ENCODE measurements at regions not wholly inside any gene's neighbourhood (a gene's known extent, or its start where the extent isn't known, plus 50 kb on each side); places are given as distances from the start of the nearest gene placed in this dataset.
"Not testable (repeated sequence)": the region's sequence is repeated elsewhere in the genome, so short reads cannot be mapped to it uniquely, and the experiment has no call there.

GRCh38 chr6:85227345-85227744 lies 222.5 kb upstream of the NT5E start:
- not testable (repeated sequence) for DNase-seq (ENCODE audit: low spot score in 2 of 2); H3K4me3 Mint-ChIP-seq; H3K4me1 Mint-ChIP-seq; H3K36me3 Mint-ChIP-seq (ENCODE audit: insufficient read depth); ATAC-seq (replicated peaks; ENCODE audit: extremely low read depth, poor library complexity, severe bottlenecking); H3K27ac Mint-ChIP-seq (ENCODE audit: low read depth); H3K27me3 Mint-ChIP-seq
- H3K9me3 Mint-ChIP-seq: peaks cover 34% of the 10 kb centered on the region

DNA sequence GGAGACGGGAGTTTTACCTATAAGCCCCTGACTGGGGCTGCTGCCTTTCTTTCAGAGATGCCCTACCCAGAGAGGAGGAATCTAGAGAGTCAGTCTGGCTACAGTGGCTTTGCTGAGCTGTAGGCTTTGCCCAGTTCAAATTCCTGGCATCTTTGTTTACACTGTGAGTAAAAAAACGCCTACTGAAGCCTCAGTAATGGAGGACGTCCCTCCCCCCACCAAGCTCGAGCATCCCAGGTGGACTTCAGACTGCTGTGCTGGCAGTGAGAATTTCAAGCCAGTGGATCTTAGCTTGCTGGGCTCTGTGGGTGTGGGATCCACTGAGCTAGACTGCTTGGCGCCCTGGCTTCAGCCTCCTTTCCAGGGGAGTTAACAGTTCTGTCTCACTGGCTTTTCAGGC lies 237.1 kb upstream of the NT5E start:
- not testable (repeated sequence) for H3K4me3 Mint-ChIP-seq; ATAC-seq (replicated peaks; ENCODE audit: extremely low read depth, poor library complexity, severe bottlenecking); DNase-seq (ENCODE audit: low spot score in 2 of 2); H3K4me1 Mint-ChIP-seq; H3K27me3 Mint-ChIP-seq; H3K36me3 Mint-ChIP-seq (ENCODE audit: insufficient read depth); H3K27ac Mint-ChIP-seq (ENCODE audit: low read depth)
- peaks cover 38% of the 10 kb centered on the region for H3K9me3 Mint-ChIP-seq

GRCh38 chr6:85195243-85195642 lies 254.6 kb upstream of the NT5E start:
- DNase-seq (ENCODE audit: low spot score in 2 of 2): no peak
- H3K27ac Mint-ChIP-seq (ENCODE audit: low read depth): no peak overlapping the region
- no peaks in the 10 kb centered on the region for H3K36me3 Mint-ChIP-seq (ENCODE audit: insufficient read depth)
- no peak for ATAC-seq (replicated peaks; ENCODE audit: extremely low read depth, poor library complexity, severe bottlenecking)
- no peak overlapping the region for H3K4me3 Mint-ChIP-seq
- peaks cover 5% of the 10 kb centered on the region for H3K9me3 Mint-ChIP-seq
- no peaks in the 10 kb centered on the region for H3K27me3 Mint-ChIP-seq
- no peaks in the 10 kb centered on the region for H3K4me1 Mint-ChIP-seq

DNA sequence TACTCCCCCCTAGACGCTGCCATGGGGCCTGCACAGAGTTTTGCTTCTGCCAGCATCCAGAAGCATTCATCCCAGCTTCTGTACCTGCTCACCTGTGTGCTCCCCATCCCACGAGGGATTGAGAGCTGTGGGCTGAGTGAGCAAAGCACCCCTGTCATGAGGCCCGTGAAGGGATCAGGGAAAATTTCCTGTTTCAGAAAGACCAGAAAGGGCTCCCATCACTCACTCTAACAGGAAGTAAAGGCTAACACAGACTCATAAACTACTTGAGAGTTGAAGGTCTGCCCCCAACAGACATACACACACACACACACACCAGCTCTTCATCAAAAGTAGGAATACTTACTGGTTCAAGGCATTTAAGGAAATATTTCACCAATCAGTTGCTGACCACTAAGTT lies 256.5 kb upstream of the NT5E start:
- DNase-seq (ENCODE audit: low spot score in 2 of 2) (no peak), ATAC-seq (replicated peaks; ENCODE audit: extremely low read depth, poor library complexity, severe bottlenecking) (no peak)
- H3K36me3 Mint-ChIP-seq (ENCODE audit: insufficient read depth): no peaks in the 10 kb centered on the region
- no peaks in the 10 kb centered on the region for H3K4me1 Mint-ChIP-seq
- H3K9me3 Mint-ChIP-seq: peaks cover 13% of the 10 kb centered on the region
- H3K27ac Mint-ChIP-seq (ENCODE audit: low read depth): no peak overlapping the region
- H3K4me3 Mint-ChIP-seq: no peak overlapping the region
- H3K27me3 Mint-ChIP-seq: no peaks in the 10 kb centered on the region

GRCh38 chr6:85192596-85192995 lies 257.3 kb upstream of the NT5E start:
- ATAC-seq (replicated peaks; ENCODE audit: extremely low read depth, poor library complexity, severe bottlenecking): no peak
- no peak overlapping the region for H3K4me3 Mint-ChIP-seq
- H3K9me3 Mint-ChIP-seq: peaks cover 10% of the 10 kb centered on the region
- H3K27me3 Mint-ChIP-seq: no peaks in the 10 kb centered on the region
- H3K4me1 Mint-ChIP-seq: no peaks in the 10 kb centered on the region
- H3K27ac Mint-ChIP-seq (ENCODE audit: low read depth): no peak overlapping the region
- H3K36me3 Mint-ChIP-seq (ENCODE audit: insufficient read depth): no peaks in the 10 kb centered on the region
- no peak for DNase-seq (ENCODE audit: low spot score in 2 of 2)

GRCh38 chr6:85192186-85192585 lies 257.7 kb upstream of the NT5E start:
- DNase-seq (ENCODE audit: low spot score in 2 of 2): no peak
- Mint-ChIP-seq H3K9me3 (peaks cover 8% of the 10 kb centered on the region), H3K4me3 (no peak overlapping the region), H3K27me3 (no peaks in the 10 kb centered on the region), H3K27ac (ENCODE audit: low read depth) (no peak overlapping the region), H3K36me3 (ENCODE audit: insufficient read depth) (no peaks in the 10 kb centered on the region), H3K4me1 (no peaks in the 10 kb centered on the region)
- ATAC-seq (replicated peaks; ENCODE audit: extremely low read depth, poor library complexity, severe bottlenecking): no peak

DNA sequence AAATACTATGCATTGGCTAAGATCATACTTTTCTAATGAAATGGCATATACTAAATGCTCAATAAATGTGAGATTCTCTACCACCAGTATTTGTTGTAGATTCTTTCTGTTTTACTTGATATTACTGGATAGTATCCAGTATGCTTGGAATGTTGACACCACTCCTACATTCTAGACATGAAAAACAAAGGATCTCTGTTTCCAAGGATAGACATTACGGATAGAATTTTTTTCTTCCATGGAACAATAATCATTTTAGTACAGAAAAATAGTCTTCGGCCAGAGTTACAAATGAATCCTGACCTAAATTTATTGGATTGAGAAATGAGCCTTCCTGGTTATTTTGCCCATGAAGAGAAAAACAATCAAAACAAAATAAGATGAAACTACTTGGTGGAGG lies 258.2 kb upstream of the NT5E start:
- Mint-ChIP-seq H3K9me3 (peaks cover 10% of the 10 kb centered on the region), H3K27me3 (no peaks in the 10 kb centered on the region), H3K4me3 (no peak overlapping the region), H3K36me3 (ENCODE audit: insufficient read depth) (no peaks in the 10 kb centered on the region), H3K27ac (ENCODE audit: low read depth) (no peak overlapping the region), H3K4me1 (no peaks in the 10 kb centered on the region)
- DNase-seq (ENCODE audit: low spot score in 2 of 2) (no peak), ATAC-seq (replicated peaks; ENCODE audit: extremely low read depth, poor library complexity, severe bottlenecking) (no peak)

GRCh38 chr6:85186546-85187175 lies 263.2 kb upstream of the NT5E start:
- ATAC-seq (replicated peaks; ENCODE audit: extremely low read depth, poor library complexity, severe bottlenecking) (no peak), DNase-seq (ENCODE audit: low spot score in 2 of 2) (no peak)
- H3K36me3 Mint-ChIP-seq (ENCODE audit: insufficient read depth): no peaks in the 10 kb centered on the region
- no peaks in the 10 kb centered on the region for H3K4me1 Mint-ChIP-seq
- no peak overlapping the region for H3K27ac Mint-ChIP-seq (ENCODE audit: low read depth)
- no peaks in the 10 kb centered on the region for H3K27me3 Mint-ChIP-seq
- no peak overlapping the region for H3K4me3 Mint-ChIP-seq
- H3K9me3 Mint-ChIP-seq: peaks cover 14% of the 10 kb centered on the region

- DNase-seq (ENCODE audit: low spot score in 2 of 2): no peak
- Mint-ChIP-seq H3K27me3 (peaks cover 6% of the 10 kb centered on the region), H3K9me3 (peaks cover 20% of the 10 kb centered on the region), H3K4me1 (no peaks in the 10 kb centered on the region), H3K36me3 (ENCODE audit: insufficient read depth) (no peaks in the 10 kb centered on the region), H3K27ac (ENCODE audit: low read depth) (no peak overlapping the region), H3K4me3 (no peak overlapping the region)
- no peak for ATAC-seq (replicated peaks; ENCODE audit: extremely low read depth, poor library complexity, severe bottlenecking)
Measured at GRCh38 chr6:85185977-85186376, 263.9 kb upstream of the NT5E start.

- Mint-ChIP-seq H3K9me3 (peaks cover 22% of the 10 kb centered on the region), H3K4me3 (no peak overlapping the region), H3K27me3 (peaks cover 16% of the 10 kb centered on the region), H3K36me3 (ENCODE audit: insufficient read depth) (no peaks in the 10 kb centered on the region), H3K4me1 (no peaks in the 10 kb centered on the region), H3K27ac (ENCODE audit: low read depth) (no peak overlapping the region)
- DNase-seq (ENCODE audit: low spot score in 2 of 2): no peak
- ATAC-seq (replicated peaks; ENCODE audit: extremely low read depth, poor library complexity, severe bottlenecking): no peak
Measured at GRCh38 chr6:85183841-85184240, 266.0 kb upstream of the NT5E start.

DNA sequence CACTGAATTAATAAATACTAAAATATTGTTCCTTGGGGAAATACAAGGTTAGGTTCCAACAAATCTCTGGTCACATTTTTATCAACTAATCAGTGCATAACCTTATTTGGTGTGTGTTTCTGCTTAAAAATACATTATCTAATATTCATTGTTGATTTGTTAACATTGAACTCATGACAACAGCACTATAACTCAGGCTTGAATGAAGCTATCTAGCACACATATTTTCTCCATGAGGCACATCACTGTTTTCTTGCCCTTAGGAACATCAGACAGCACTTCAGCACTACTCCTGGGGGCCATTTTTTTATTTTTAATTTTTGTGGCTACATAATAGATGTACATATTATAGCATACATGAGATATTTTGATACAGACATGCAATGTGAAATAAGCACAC lies 277.2 kb upstream of the NT5E start:
- no peak for ATAC-seq (replicated peaks; ENCODE audit: extremely low read depth, poor library complexity, severe bottlenecking)
- DNase-seq (ENCODE audit: low spot score in 2 of 2): no peak
- H3K4me1 Mint-ChIP-seq: no peaks in the 10 kb centered on the region
- H3K27ac Mint-ChIP-seq (ENCODE audit: low read depth): no peak overlapping the region
- no peak overlapping the region for H3K4me3 Mint-ChIP-seq
- peaks cover 28% of the 10 kb centered on the region for H3K9me3 Mint-ChIP-seq
- H3K27me3 Mint-ChIP-seq: no peaks in the 10 kb centered on the region
- H3K36me3 Mint-ChIP-seq (ENCODE audit: insufficient read depth): no peaks in the 10 kb centered on the region

DNA sequence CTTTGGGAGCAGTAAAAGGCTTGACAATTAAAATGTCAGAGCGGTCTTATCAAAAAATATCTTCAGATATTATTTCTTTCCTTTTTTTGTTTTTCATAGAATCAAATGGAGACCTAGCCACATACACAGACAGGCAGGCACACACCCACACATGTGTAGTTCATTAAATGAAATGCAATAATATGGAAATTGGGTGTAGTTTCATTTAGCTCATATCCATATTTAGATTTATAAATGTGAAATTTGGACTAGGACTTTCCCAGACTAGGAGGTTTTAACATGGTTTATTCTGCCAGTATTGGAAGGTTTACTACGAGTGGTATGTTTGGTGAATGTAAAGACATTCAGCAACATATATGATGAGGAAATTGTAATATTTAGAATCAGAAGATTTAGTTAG lies 277.7 kb upstream of the NT5E start:
- Mint-ChIP-seq H3K27ac (ENCODE audit: low read depth) (no peak overlapping the region), H3K9me3 (peaks cover 25% of the 10 kb centered on the region), H3K27me3 (no peaks in the 10 kb centered on the region), H3K4me3 (no peak overlapping the region), H3K36me3 (ENCODE audit: insufficient read depth) (no peaks in the 10 kb centered on the region), H3K4me1 (no peaks in the 10 kb centered on the region)
- DNase-seq (ENCODE audit: low spot score in 2 of 2) (no peak), ATAC-seq (replicated peaks; ENCODE audit: extremely low read depth, poor library complexity, severe bottlenecking) (no peak)

DNA sequence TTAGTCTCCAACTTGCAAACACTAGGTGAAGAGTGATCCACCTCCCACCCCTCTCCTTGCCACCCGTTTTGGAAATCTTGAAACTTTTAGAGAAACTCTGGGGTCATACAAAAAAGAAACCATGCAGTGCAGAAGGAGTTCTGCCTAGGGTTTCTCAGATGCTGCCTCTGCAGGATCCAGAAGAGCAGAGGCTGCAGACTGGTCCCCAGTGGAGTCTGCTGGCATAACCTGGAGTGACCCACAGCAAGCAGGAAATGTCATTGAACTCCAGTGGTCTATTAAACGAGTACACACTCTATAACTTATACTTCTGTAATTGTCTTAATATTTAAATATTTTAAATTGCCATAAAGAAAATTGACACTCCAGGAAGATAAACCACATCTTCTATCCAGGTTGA lies 280.7 kb upstream of the NT5E start:
- ATAC-seq (replicated peaks; ENCODE audit: extremely low read depth, poor library complexity, severe bottlenecking): no peak
- DNase-seq (ENCODE audit: low spot score in 2 of 2): no peak
- H3K27me3 Mint-ChIP-seq: no peaks in the 10 kb centered on the region
- H3K4me1 Mint-ChIP-seq: no peaks in the 10 kb centered on the region
- H3K36me3 Mint-ChIP-seq (ENCODE audit: insufficient read depth): no peaks in the 10 kb centered on the region
- H3K4me3 Mint-ChIP-seq: no peak overlapping the region
- H3K27ac Mint-ChIP-seq (ENCODE audit: low read depth): no peak overlapping the region
- peaks cover under 1% of the 10 kb centered on the region for H3K9me3 Mint-ChIP-seq

DNA sequence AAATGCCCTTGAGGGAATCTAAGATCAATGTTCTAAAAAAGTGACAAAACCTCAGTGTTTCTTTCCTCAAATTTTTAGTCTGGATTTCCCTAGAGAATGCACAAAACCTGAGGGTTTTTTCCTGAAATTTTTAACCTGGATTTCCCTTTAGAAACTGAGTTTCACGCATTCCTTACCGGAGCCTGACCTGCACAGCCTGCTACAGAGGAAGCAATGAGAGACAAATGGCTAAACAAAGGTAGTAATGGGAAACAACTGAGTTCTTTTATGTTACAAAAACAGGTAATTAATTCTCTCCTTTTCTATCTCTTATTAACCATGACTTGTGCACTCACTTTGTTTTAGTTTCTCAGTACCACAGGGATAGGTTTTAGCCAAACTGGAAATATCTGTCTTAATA lies 281.7 kb upstream of the NT5E start:
- H3K27ac Mint-ChIP-seq (ENCODE audit: low read depth): no peak overlapping the region
- H3K4me1 Mint-ChIP-seq: no peaks in the 10 kb centered on the region
- DNase-seq (ENCODE audit: low spot score in 2 of 2) (no peak), ATAC-seq (replicated peaks; ENCODE audit: extremely low read depth, poor library complexity, severe bottlenecking) (no peak)
- no peaks in the 10 kb centered on the region for H3K36me3 Mint-ChIP-seq (ENCODE audit: insufficient read depth)
- H3K9me3 Mint-ChIP-seq: no peaks in the 10 kb centered on the region
- H3K27me3 Mint-ChIP-seq: no peaks in the 10 kb centered on the region
- H3K4me3 Mint-ChIP-seq: no peak overlapping the region
